Stimulated activated naive CD8-positive, alpha-beta T cell treated with anti-CD3 and anti-CD28 coated beads, Interleukin-15, Interleukin-2, amounts not matched to agents 100 ng/mL and 50 ng/mL, for 24 hours (primary cell): ENCODE measurements at regions not wholly inside any gene's neighbourhood (a gene's known extent, or its start where the extent isn't known, plus 50 kb on each side); places are given as distances from the start of the nearest gene placed in this dataset.

ENCODE experiments used
- H3K27ac Mint-ChIP-seq: one replicate; pipeline ENCODE4 v1.8.0; 2021; ENCODE audit warnings: mild to moderate bottlenecking, mixed read lengths
- H3K27me3 Mint-ChIP-seq: one replicate; pipeline ENCODE4 v1.8.0; 2021; ENCODE audit warnings: mixed read lengths
- H3K36me3 Mint-ChIP-seq: one replicate; pipeline ENCODE4 v1.8.0; 2021; ENCODE audit warnings: low read depth, mixed read lengths
- H3K4me1 Mint-ChIP-seq: one replicate; pipeline ENCODE4 v1.8.0; 2021; ENCODE audit warnings: low read depth, mixed read lengths
- H3K4me3 Mint-ChIP-seq: one replicate; pipeline ENCODE4 v1.8.0; 2021; ENCODE audit warnings: mild to moderate bottlenecking, mixed read lengths
- H3K9me3 Mint-ChIP-seq: one replicate; pipeline ENCODE4 v1.8.0; 2021; ENCODE audit warnings: mixed read lengths

DNA sequence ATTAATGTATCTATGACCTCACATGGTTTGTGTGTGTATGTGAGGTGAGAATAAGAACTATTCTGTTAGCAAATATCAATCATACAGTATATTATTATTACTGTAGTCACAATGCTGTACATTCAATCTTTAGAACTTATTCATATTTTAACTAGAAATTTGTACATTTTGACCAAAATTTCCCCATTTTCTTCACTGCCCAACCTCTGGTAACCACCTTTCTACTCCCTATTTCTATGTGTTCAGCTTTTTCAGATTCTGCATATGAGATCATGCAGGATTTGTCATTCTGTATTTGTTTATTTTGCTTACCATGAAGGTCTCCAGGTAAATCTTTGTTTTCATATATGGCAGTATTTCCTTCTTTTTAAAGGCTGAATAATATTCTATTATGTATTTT lies 607.9 kb downstream of the SLCO4C1 start:
- Mint-ChIP-seq H3K27ac (no peak overlapping the region), H3K4me1 (no peaks in the 10 kb centered on the region), H3K4me3 (no peak overlapping the region), H3K9me3 (no peaks in the 10 kb centered on the region), H3K27me3 (no peaks in the 10 kb centered on the region), H3K36me3 (no peaks in the 10 kb centered on the region)

- Mint-ChIP-seq H3K9me3 (no peaks in the 10 kb centered on the region), H3K27ac (no peak overlapping the region), H3K4me1 (no peaks in the 10 kb centered on the region), H3K4me3 (no peak overlapping the region), H3K27me3 (no peaks in the 10 kb centered on the region), H3K36me3 (no peaks in the 10 kb centered on the region)
Measured at GRCh38 chr5:101687349-101687985, 608.6 kb downstream of the SLCO4C1 start.

GRCh38 chr5:101686536-101687157 lies 609.4 kb downstream of the SLCO4C1 start:
- Mint-ChIP-seq H3K4me1 (no peaks in the 10 kb centered on the region), H3K4me3 (no peak overlapping the region), H3K27me3 (no peaks in the 10 kb centered on the region), H3K9me3 (no peaks in the 10 kb centered on the region), H3K27ac (no peak overlapping the region), H3K36me3 (no peaks in the 10 kb centered on the region)

DNA sequence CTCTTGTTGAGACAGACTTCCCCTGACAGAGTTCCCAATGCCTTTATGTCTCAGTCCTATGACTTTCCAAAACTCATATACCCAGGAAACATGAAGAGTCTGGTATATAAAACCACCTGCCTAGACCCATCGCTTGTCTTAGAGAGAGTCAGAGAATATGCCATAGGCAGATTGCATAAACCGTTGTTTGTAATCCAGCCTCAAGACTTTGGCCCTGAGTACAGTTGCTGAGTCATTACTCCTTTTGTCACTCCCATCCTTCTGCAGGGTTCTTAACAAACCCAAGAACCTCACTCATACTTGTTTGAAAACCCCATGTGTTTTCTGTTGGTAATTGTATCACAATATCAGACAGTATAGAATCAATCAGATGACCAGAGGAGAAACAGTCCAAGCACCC lies 616.3 kb downstream of the SLCO4C1 start:
- Mint-ChIP-seq H3K27me3 (peaks cover 4% of the 10 kb centered on the region), H3K9me3 (no peaks in the 10 kb centered on the region), H3K36me3 (no peaks in the 10 kb centered on the region), H3K4me1 (no peaks in the 10 kb centered on the region), H3K4me3 (no peak overlapping the region), H3K27ac (no peak overlapping the region)

DNA sequence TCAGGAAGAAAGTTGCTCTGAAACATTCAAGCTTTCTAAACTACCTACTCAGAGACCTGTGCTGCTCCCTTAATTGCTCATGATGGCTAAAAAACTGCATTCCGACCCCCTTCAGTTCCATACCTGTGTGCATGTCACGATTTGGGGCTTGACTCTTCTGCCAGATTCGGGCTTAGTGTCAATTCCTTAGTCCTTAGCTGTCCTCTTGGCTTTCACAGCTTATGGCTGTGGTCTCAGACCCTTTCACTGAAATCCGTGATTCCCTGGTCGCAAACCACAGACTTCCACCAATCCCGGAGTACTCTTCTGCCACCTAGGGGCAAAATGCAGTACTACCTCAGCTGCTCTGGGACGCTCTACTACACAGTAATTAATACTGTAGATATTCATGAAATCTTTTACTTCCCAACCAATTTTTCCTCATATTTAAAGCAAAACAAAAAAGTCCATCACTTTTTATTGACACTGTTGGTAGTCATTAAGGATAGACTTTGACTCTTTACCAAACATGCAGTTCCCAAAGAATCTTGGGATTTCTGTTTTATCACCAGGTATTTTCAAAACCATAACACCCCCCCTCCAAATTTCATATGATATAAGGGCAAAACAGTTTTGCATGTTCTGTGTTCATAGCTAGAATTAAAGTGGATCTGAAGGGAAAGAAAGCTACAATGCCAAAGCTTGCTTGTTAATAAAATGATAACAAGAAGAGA lies 617.4 kb downstream of the SLCO4C1 start:
- H3K36me3 Mint-ChIP-seq: no peaks in the 10 kb centered on the region
- peaks cover 4% of the 10 kb centered on the region for H3K27me3 Mint-ChIP-seq
- no peak overlapping the region for H3K4me3 Mint-ChIP-seq
- H3K4me1 Mint-ChIP-seq: no peaks in the 10 kb centered on the region
- no peaks in the 10 kb centered on the region for H3K9me3 Mint-ChIP-seq
- H3K27ac Mint-ChIP-seq: no peak overlapping the region

GRCh38 chr5:101677961-101678360 lies 618.1 kb downstream of the SLCO4C1 start:
- H3K9me3 Mint-ChIP-seq: no peaks in the 10 kb centered on the region
- H3K36me3 Mint-ChIP-seq: no peaks in the 10 kb centered on the region
- H3K27me3 Mint-ChIP-seq: peaks cover 4% of the 10 kb centered on the region
- H3K27ac Mint-ChIP-seq: no peak overlapping the region
- no peak overlapping the region for H3K4me3 Mint-ChIP-seq
- H3K4me1 Mint-ChIP-seq: no peaks in the 10 kb centered on the region

DNA sequence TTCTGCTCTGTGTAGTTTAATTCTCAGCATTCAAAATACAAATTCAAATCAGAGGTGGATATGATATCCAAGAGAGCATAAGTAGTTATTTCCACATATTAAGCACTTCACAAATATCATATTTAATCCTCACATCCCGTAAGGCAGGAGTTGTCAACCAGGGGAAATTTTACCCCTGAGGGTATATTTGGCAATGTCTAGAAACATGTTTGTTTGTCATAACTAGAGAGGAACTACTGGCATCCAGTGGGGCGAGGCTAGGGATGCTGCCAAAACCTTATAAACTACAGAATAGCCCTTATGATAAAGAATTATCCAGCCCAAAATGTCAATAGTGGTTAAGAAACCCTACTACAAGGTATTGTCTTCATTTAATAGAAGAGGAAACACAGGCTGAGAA lies 619.4 kb downstream of the SLCO4C1 start:
- Mint-ChIP-seq H3K9me3 (no peaks in the 10 kb centered on the region), H3K27ac (no peak overlapping the region)

GRCh38 chr5:101675510-101676219 lies 620.4 kb downstream of the SLCO4C1 start:
- H3K27me3 Mint-ChIP-seq: peaks cover 4% of the 10 kb centered on the region
- no peak overlapping the region for H3K4me3 Mint-ChIP-seq
- H3K9me3 Mint-ChIP-seq: no peaks in the 10 kb centered on the region
- no peaks in the 10 kb centered on the region for H3K36me3 Mint-ChIP-seq
- no peak overlapping the region for H3K27ac Mint-ChIP-seq
- H3K4me1 Mint-ChIP-seq: no peaks in the 10 kb centered on the region

More for the DNA sequence above, 619.4 kb downstream of the SLCO4C1 start:
- H3K4me1 Mint-ChIP-seq: no peaks in the 10 kb centered on the region
- peaks cover 4% of the 10 kb centered on the region for H3K27me3 Mint-ChIP-seq
- no peak overlapping the region for H3K4me3 Mint-ChIP-seq
- H3K36me3 Mint-ChIP-seq: no peaks in the 10 kb centered on the region

DNA sequence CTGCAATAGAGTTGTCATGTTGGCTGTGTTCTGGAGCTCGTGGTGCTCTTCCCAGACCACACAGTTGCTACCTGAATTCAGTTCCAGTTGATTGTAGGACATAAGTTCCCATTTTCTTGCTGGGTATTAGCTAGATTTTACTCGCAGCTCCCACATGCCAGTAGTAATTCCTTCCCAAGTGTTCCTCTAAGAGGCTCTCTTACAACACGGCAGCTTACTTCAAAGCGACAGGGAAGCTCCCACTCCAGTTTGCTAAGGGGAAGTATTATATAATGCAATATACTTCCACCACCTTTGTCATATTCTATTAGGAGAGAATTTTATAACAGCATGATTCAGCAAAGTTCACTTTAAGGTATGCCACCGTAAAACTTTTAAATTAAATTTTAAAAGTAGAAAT lies 623.0 kb downstream of the SLCO4C1 start:
- H3K27ac Mint-ChIP-seq: no peak overlapping the region
- H3K27me3 Mint-ChIP-seq: no peaks in the 10 kb centered on the region
- no peak overlapping the region for H3K4me3 Mint-ChIP-seq
- no peaks in the 10 kb centered on the region for H3K4me1 Mint-ChIP-seq
- no peaks in the 10 kb centered on the region for H3K36me3 Mint-ChIP-seq
- H3K9me3 Mint-ChIP-seq: no peaks in the 10 kb centered on the region

- Mint-ChIP-seq H3K9me3 (no peaks in the 10 kb centered on the region), H3K27me3 (no peaks in the 10 kb centered on the region), H3K27ac (no peak overlapping the region), H3K4me3 (no peak overlapping the region), H3K36me3 (no peaks in the 10 kb centered on the region), H3K4me1 (no peaks in the 10 kb centered on the region)
Measured at GRCh38 chr5:101664071-101664791, 631.9 kb downstream of the SLCO4C1 start.

- Mint-ChIP-seq H3K9me3 (no peaks in the 10 kb centered on the region), H3K36me3 (no peaks in the 10 kb centered on the region), H3K27ac (no peak overlapping the region)
Measured at GRCh38 chr5:101663543-101663942, 632.5 kb downstream of the SLCO4C1 start.

DNA sequence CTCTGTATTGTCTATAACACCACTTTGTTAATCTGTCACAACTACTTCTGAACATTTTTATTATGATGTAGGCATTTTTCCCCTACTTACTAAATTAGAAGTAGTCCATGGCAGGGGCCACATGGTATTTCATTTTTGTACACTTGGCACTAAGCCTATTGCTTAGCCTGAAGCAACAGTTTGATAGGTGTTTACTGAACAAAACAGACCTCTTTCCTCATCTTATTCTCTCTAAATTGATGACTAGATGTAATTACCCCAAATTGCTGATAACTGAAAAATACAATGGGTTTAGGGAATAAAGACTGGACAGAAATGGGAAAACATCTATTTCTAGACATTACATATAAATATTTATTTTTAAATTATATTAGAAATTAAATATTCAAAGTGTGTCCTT lies 633.8 kb downstream of the SLCO4C1 start:
- no peaks in the 10 kb centered on the region for H3K36me3 Mint-ChIP-seq
- no peaks in the 10 kb centered on the region for H3K9me3 Mint-ChIP-seq
- no peak overlapping the region for H3K27ac Mint-ChIP-seq
- no peaks in the 10 kb centered on the region for H3K27me3 Mint-ChIP-seq
- no peaks in the 10 kb centered on the region for H3K4me1 Mint-ChIP-seq
- no peak overlapping the region for H3K4me3 Mint-ChIP-seq

More at GRCh38 chr5:101663543-101663942, 632.5 kb downstream of the SLCO4C1 start:
- no peaks in the 10 kb centered on the region for H3K27me3 Mint-ChIP-seq
- H3K4me1 Mint-ChIP-seq: no peaks in the 10 kb centered on the region
- H3K4me3 Mint-ChIP-seq: no peak overlapping the region

GRCh38 chr5:101658433-101658832 lies 637.7 kb downstream of the SLCO4C1 start:
- Mint-ChIP-seq H3K9me3 (no peaks in the 10 kb centered on the region), H3K27ac (no peak overlapping the region), H3K36me3 (no peaks in the 10 kb centered on the region), H3K27me3 (no peaks in the 10 kb centered on the region), H3K4me1 (no peaks in the 10 kb centered on the region), H3K4me3 (no peak overlapping the region)

- H3K9me3 Mint-ChIP-seq: no peaks in the 10 kb centered on the region
- no peaks in the 10 kb centered on the region for H3K27me3 Mint-ChIP-seq
- no peaks in the 10 kb centered on the region for H3K36me3 Mint-ChIP-seq
- no peaks in the 10 kb centered on the region for H3K4me1 Mint-ChIP-seq
- no peak overlapping the region for H3K4me3 Mint-ChIP-seq
- no peak overlapping the region for H3K27ac Mint-ChIP-seq
Measured at GRCh38 chr5:101653996-101654395, 642.1 kb downstream of the SLCO4C1 start.
